Right renal pelvis (tissue), 4 donors: ENCODE measurements at regions not wholly inside any gene's neighbourhood (a gene's known extent, or its start where the extent isn't known, plus 50 kb on each side); places are given as distances from the start of the nearest gene placed in this dataset.
"Not testable (repeated sequence)": the region's sequence is repeated elsewhere in the genome, so short reads cannot be mapped to it uniquely, and the experiment has no call there.

Experiments used
- DNase-seq, 4 donors: peaks; one replicate each; pipeline ENCODE4 v3.0.0-alpha.2; 2013; ENCODE audit warnings: low read depth in 4 of 4, low spot score in 3 of 4, missing footprints in 1 of 4

- no peak for DNase-seq
These were observed 298.2 kb downstream of the CCSER2 start for GRCh38 chr10:84626397-84627087.

DNA sequence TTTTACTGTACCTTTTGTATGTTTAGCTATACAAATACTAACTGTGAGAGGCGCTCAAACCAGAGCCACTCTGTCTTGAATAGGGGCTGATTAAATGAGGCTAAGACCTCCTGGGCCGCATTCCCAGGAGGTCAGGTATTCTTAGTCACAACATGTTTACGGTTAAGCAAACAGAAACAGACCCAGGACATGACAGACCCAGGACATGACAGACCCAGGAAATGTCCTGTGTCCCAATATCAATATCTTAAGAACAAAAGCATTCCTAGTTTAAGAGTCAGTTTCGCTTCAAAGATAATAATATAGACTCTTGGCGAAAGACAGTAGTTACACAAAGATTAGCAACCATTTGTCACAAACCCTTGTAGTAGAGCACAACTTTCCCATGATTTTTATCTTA lies 304.5 kb downstream of the CCSER2 start:
- no peak for DNase-seq

GRCh38 chr10:84634636-84635035 lies 306.2 kb downstream of the CCSER2 start:
- no peak for DNase-seq

- DNase-seq, result not testable (repeated sequence)
These were observed 322.2 kb downstream of the CCSER2 start for GRCh38 chr10:84650628-84651027.

GRCh38 chr10:84654671-84655070 lies 326.3 kb downstream of the CCSER2 start:
- no peak for DNase-seq

GRCh38 chr10:84659027-84659426 lies 330.6 kb downstream of the CCSER2 start:
- DNase-seq, result no peak

GRCh38 chr10:84659497-84660439 lies 331.4 kb downstream of the CCSER2 start:
- no peak for DNase-seq

DNA sequence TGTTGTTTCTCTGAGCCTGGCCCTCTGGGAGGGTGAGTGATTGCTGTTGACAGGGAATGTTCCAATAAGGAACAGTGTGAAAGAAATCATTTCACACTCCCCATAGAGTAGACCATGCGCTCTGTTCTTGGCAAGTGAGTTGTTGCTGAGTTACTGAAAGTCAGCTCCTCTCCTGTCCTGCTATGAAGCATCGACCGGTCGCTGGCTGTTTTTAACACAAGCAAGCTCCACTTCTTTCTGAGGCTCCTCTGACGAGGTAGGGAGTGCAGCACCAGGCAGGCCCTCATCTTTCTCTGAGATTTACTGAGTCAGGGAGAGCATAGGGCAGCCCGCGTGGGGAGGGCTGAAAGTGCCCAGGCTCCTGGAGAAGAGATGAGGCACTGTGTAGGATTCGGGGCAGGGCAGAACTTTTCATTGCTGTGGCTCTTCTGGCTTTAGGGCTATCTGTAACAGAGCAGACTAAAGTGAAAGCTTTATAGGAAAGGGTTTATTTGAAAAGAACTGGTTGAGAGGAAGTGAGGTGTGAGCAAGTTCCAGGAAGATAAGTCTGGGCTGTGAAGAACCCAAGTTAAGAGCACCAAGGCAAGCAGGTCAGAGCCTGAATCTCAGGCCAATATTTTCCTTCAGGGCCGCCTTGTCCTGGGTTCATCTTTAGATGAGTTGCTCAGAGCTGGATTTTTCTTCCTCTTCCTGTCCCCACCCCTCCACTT lies 332.2 kb downstream of the CCSER2 start:
- DNase-seq, result no peak

DNA sequence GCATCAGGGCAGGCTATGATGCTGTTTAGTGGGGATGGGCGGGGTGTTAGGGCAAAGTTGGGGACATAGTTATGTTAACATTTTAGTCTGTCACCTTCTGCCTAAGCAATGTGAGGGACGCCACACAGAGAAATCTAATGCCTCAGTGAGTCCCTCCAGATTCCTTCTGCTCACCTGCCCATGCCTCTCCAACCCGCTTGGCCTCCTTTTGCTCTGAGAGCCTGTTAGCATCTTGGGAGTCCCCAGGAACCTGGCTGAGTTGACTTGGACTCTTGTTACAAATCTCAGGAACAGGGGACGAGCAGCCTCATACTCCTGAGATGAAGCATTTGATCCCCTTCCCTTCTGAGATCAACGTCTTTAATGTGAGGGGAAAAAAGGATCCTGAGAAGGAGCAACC lies 336.8 kb downstream of the CCSER2 start:
- DNase-seq, result no peak

- DNase-seq, result no peak
These were observed 337.6 kb downstream of the CCSER2 start for GRCh38 chr10:84665883-84666463.

- DNase-seq, result no peak
These were observed 339.9 kb downstream of the CCSER2 start for GRCh38 chr10:84668186-84668763.

DNA sequence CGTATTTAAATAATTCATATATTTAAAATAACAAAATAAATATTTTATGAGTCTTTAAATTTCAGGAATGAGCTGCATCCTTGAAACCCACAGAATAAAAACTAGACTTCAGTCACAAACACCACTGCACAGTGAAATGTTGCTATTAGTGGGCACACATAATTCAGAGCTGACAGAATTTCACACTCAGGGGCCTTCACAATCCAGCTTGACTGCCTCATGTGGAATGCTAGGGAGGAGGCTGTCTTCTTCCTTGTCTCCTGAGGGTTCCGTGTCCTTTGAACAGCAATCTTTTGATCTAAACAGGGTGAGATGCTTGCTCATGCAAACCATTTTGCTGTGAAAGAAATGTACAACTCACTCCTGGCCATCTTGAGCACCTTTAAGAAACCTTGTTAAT lies 346.7 kb downstream of the CCSER2 start:
- no peak for DNase-seq

GRCh38 chr10:84676536-84676935 lies 348.1 kb downstream of the CCSER2 start:
- DNase-seq, result no peak

DNA sequence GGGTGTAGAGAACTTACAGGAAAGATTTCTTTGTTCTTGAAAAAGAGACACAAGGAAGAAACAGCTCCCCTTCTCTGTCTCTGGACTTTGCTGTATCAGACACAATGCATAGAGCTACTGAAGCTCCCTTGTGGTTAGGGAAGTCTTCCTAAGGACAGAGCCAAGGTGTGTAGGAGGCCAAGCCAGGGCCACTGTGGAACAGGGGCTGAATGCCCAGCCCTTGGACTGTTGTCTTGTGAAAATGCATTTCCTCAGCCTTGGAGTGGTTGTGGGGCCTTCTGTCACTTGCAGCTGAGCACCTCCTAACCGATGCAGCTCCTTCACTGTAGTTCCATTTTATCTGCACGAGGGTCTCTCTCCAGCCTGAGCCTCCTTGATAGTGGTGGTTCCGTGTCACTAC lies 353.4 kb downstream of the CCSER2 start:
- DNase-seq, result no peak

DNA sequence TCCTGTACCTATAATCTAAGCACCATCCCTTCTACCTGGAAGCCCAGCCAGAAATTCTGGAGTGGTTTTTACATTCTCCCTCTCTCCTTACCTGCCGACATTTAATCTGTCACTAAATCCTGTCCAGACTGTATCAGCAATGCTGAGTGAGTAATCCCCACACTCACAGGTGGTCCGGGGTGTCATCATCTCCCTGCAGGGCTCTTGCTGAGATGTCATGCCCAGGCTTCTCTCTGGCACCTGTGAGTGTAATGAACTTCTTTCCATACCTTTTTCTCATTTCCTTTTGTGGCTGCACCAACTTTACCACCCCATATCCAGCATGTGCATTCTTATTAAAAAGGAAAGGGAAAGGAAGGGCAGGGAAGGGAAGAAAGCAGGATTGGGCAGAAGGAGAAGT lies 355.2 kb downstream of the CCSER2 start:
- DNase-seq, result no peak

DNA sequence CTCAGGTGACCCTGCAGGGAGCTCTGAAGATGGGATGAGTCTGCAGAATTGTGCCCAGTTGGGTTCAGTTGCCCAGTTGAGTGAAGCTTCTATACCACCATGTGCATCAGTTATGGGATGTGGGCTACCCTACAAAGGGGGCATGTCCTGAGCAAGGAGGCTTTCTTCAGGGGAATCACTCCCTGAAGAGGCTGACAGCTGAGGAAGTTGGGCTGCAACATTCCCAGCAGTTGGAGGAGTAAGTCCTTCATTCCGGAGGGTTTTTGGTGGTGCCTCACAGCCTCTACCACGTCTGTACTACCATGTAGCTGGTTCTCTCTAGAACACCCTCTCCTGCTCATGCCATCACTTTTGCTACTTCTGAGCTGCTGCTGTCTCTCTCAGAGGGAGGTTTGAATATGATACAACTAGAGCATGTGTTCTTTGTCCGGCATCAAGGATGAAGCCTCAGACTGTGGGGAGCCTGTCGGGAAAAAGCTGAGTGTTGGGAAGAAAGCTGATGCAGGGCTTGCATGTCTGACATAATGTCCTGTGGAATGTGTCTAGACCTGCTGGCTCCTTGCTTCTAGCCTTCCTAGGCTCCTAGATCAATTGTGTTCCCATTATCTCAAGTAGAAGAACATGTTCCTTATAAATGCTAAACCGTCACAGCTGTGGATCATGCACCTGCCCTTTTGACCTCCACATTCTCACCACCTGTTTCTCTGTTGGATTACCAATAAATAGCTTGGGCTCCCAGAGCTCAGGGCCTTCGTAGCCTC lies 355.8 kb downstream of the CCSER2 start:
- DNase-seq, result no peak

- DNase-seq, result no peak
These were observed 356.8 kb downstream of the CCSER2 start for GRCh38 chr10:84685047-84685660.

GRCh38 chr10:84693006-84693405 lies 364.6 kb downstream of the CCSER2 start:
- no peak for DNase-seq

GRCh38 chr10:84695902-84696301 lies 367.5 kb downstream of the CCSER2 start:
- no peak for DNase-seq
